ENCODE measurements at regions not wholly inside any gene's neighbourhood (a gene's known extent, or its start where the extent isn't known, plus 50 kb on each side); places are given as distances from the start of the nearest gene placed in this dataset.

- Histone ChIP-seq H3K18ac (ENCODE audit: low read length) (no peak overlapping the region), H2BK12ac (ENCODE audit: low read length) (peak overlapping the region; percentile 77), H3K4ac (ENCODE audit: low read depth, low read length) (no peak overlapping the region), H2AK5ac (ENCODE audit: low read length) (no peak overlapping the region), H3K4me3 (ENCODE audit: low read depth, low read length) (no peak overlapping the region), H3K27me3 (ENCODE audit: insufficient read depth, low read length) (no peaks in the 10 kb centered on the region), H3K14ac (ENCODE audit: low read length) (no peak overlapping the region), H3K9ac (ENCODE audit: low read length) (no peak overlapping the region), H2AFZ (ENCODE audit: insufficient read depth, low read length, poor library complexity) (no peak overlapping the region), H4K12ac (ENCODE audit: low read depth, low read length) (no peak overlapping the region), H4K91ac (ENCODE audit: low read depth, low read length) (no peak overlapping the region), H2BK5ac (ENCODE audit: low read depth, low read length, poor library complexity) (no peak overlapping the region), H3K36me3 (ENCODE audit: control insufficient read depth in 1 of 2, insufficient read depth in 2 of 2, low read length in 2 of 2) (no peaks in the 10 kb centered on the region), H3K4me2 (ENCODE audit: low read length) (no peak overlapping the region), H3K9me3 (ENCODE audit: insufficient read depth, low read depth, low read length) (no peaks in the 10 kb centered on the region), H3K27ac (ENCODE audit: low read depth, low read length) (peak overlapping the region; percentile 75), H3K79me2 (ENCODE audit: control insufficient read depth, insufficient read depth, low read length, poor library complexity) (no peaks in the 10 kb centered on the region), H2BK120ac (ENCODE audit: insufficient read depth, low read length, poor library complexity) (no peak overlapping the region), H3K79me1 (ENCODE audit: low read length) (no peaks in the 10 kb centered on the region), H3K4me1 (ENCODE audit: control insufficient read depth in 1 of 2, insufficient read depth in 2 of 2, low read length in 2 of 2) (peaks cover 8 to 16% of the 10 kb centered on the region in 2 experiments), H4K8ac (ENCODE audit: low read depth, low read length) (no peak overlapping the region), H3K23ac (ENCODE audit: low read length) (no peak overlapping the region)
- peak in 1 of 2 donors; percentile 66 for DNase-seq
- WGBS (ENCODE audit: extremely low coverage, insufficient coverage, insufficient read length): no CpG with 5 or more reads among the region's 6 CpGs
Measured at GRCh38 chr10:15462253-15462897, 91.3 kb upstream of the FAM171A1 start.

- H3K79me1 ChIP-seq (ENCODE audit: low read length): no peaks in the 10 kb centered on the region
- peak; percentile 73 to 83 for DNase-seq
- no peak overlapping the region for H3K4me3 ChIP-seq (ENCODE audit: low read depth, low read length)
- no peaks in the 10 kb centered on the region for H3K9me3 ChIP-seq (ENCODE audit: insufficient read depth, low read depth, low read length)
- whole genome bisulfite sequencing (ENCODE audit: extremely low coverage, insufficient coverage, insufficient read length): no CpG with 5 or more reads among the region's 9 CpGs
- peak overlapping the region; percentile 77 for H3K27ac ChIP-seq (ENCODE audit: low read depth, low read length)
- no peak overlapping the region for H4K91ac ChIP-seq (ENCODE audit: low read depth, low read length)
- H2AFZ ChIP-seq (ENCODE audit: insufficient read depth, low read length, poor library complexity): no peak overlapping the region
- H3K4me2 ChIP-seq (ENCODE audit: low read length): peak overlapping the region; percentile 15
- H2BK120ac ChIP-seq (ENCODE audit: insufficient read depth, low read length, poor library complexity): no peak overlapping the region
- no peak overlapping the region for H4K8ac ChIP-seq (ENCODE audit: low read depth, low read length)
- no peaks in the 10 kb centered on the region for H3K79me2 ChIP-seq (ENCODE audit: control insufficient read depth, insufficient read depth, low read length, poor library complexity)
- H2BK5ac ChIP-seq (ENCODE audit: low read depth, low read length, poor library complexity): peak overlapping the region; percentile 6
- H3K14ac ChIP-seq (ENCODE audit: low read length): no peak overlapping the region
- H2AK5ac ChIP-seq (ENCODE audit: low read length): no peak overlapping the region
- H3K4me1 ChIP-seq (ENCODE audit: control insufficient read depth in 1 of 2, insufficient read depth in 2 of 2, low read length in 2 of 2): peaks cover 8 to 16% of the 10 kb centered on the region in 2 experiments
- H4K12ac ChIP-seq (ENCODE audit: low read depth, low read length): no peak overlapping the region
- peak overlapping the region; percentile 12 for H2BK12ac ChIP-seq (ENCODE audit: low read length)
- H3K18ac ChIP-seq (ENCODE audit: low read length): no peak overlapping the region
- no peak overlapping the region for H3K23ac ChIP-seq (ENCODE audit: low read length)
- H3K27me3 ChIP-seq (ENCODE audit: insufficient read depth, low read length): no peaks in the 10 kb centered on the region
- H3K9ac ChIP-seq (ENCODE audit: low read length): no peak overlapping the region
- no peaks in the 10 kb centered on the region for H3K36me3 ChIP-seq (ENCODE audit: control insufficient read depth in 1 of 2, insufficient read depth in 2 of 2, low read length in 2 of 2)
- no peak overlapping the region for H3K4ac ChIP-seq (ENCODE audit: low read depth, low read length)
Measured at GRCh38 chr10:15461353-15462108, 90.4 kb upstream of the FAM171A1 start.

- Histone ChIP-seq H3K4me2 (ENCODE audit: low read length) (no peak overlapping the region), H3K79me2 (ENCODE audit: control insufficient read depth, insufficient read depth, low read length, poor library complexity) (no peaks in the 10 kb centered on the region), H3K4ac (ENCODE audit: low read depth, low read length) (no peak overlapping the region), H4K12ac (ENCODE audit: low read depth, low read length) (no peak overlapping the region), H3K23ac (ENCODE audit: low read length) (no peak overlapping the region), H3K36me3 (ENCODE audit: control insufficient read depth in 1 of 2, insufficient read depth in 2 of 2, low read length in 2 of 2) (no peaks in the 10 kb centered on the region), H3K27ac (ENCODE audit: low read depth, low read length) (peak overlapping the region; percentile 77), H2AFZ (ENCODE audit: insufficient read depth, low read length, poor library complexity) (no peak overlapping the region), H3K9ac (ENCODE audit: low read length) (no peak overlapping the region), H2AK5ac (ENCODE audit: low read length) (no peak overlapping the region), H3K18ac (ENCODE audit: low read length) (no peak overlapping the region), H3K4me1 (ENCODE audit: control insufficient read depth in 1 of 2, insufficient read depth in 2 of 2, low read length in 2 of 2) (peaks cover 8 to 16% of the 10 kb centered on the region in 2 experiments), H3K27me3 (ENCODE audit: insufficient read depth, low read length) (no peaks in the 10 kb centered on the region), H3K14ac (ENCODE audit: low read length) (no peak overlapping the region), H4K91ac (ENCODE audit: low read depth, low read length) (peak overlapping the region; percentile 69), H3K9me3 (ENCODE audit: insufficient read depth, low read depth, low read length) (no peaks in the 10 kb centered on the region), H2BK120ac (ENCODE audit: insufficient read depth, low read length, poor library complexity) (peak overlapping the region; percentile 59), H3K4me3 (ENCODE audit: low read depth, low read length) (no peak overlapping the region), H2BK5ac (ENCODE audit: low read depth, low read length, poor library complexity) (no peak overlapping the region), H4K8ac (ENCODE audit: low read depth, low read length) (no peak overlapping the region), H3K79me1 (ENCODE audit: low read length) (no peaks in the 10 kb centered on the region), H2BK12ac (ENCODE audit: low read length) (peak overlapping the region; percentile 46)
- WGBS (ENCODE audit: extremely low coverage, insufficient coverage, insufficient read length): no CpG with 5 or more reads among the region's 3 CpGs
- no peak for DNase-seq
Measured at GRCh38 chr10:15460661-15461060, 89.6 kb upstream of the FAM171A1 start.

- Histone ChIP-seq H3K79me2 (ENCODE audit: control insufficient read depth, insufficient read depth, low read length, poor library complexity) (no peaks in the 10 kb centered on the region), H3K18ac (ENCODE audit: low read length) (no peak overlapping the region), H3K4me3 (ENCODE audit: low read depth, low read length) (no peak overlapping the region), H4K91ac (ENCODE audit: low read depth, low read length) (no peak overlapping the region), H3K23ac (ENCODE audit: low read length) (no peak overlapping the region), H3K4me1 (ENCODE audit: control insufficient read depth in 1 of 2, insufficient read depth in 2 of 2, low read length in 2 of 2) (peaks cover 8 to 10% of the 10 kb centered on the region in 2 experiments), H3K4ac (ENCODE audit: low read depth, low read length) (no peak overlapping the region), H3K36me3 (ENCODE audit: control insufficient read depth in 1 of 2, insufficient read depth in 2 of 2, low read length in 2 of 2) (no peaks in the 10 kb centered on the region), H2BK120ac (ENCODE audit: insufficient read depth, low read length, poor library complexity) (no peak overlapping the region), H3K27me3 (ENCODE audit: insufficient read depth, low read length) (no peaks in the 10 kb centered on the region), H3K14ac (ENCODE audit: low read length) (no peak overlapping the region), H2BK5ac (ENCODE audit: low read depth, low read length, poor library complexity) (no peak overlapping the region), H3K9me3 (ENCODE audit: insufficient read depth, low read depth, low read length) (no peaks in the 10 kb centered on the region), H3K79me1 (ENCODE audit: low read length) (no peaks in the 10 kb centered on the region), H3K9ac (ENCODE audit: low read length) (no peak overlapping the region), H3K27ac (ENCODE audit: low read depth, low read length) (no peak overlapping the region), H2AK5ac (ENCODE audit: low read length) (no peak overlapping the region), H2BK12ac (ENCODE audit: low read length) (no peak overlapping the region), H4K12ac (ENCODE audit: low read depth, low read length) (no peak overlapping the region), H3K4me2 (ENCODE audit: low read length) (no peak overlapping the region), H2AFZ (ENCODE audit: insufficient read depth, low read length, poor library complexity) (no peak overlapping the region), H4K8ac (ENCODE audit: low read depth, low read length) (no peak overlapping the region)
- no peak for DNase-seq
- no CpG with 5 or more reads among the region's 1 CpG for WGBS (ENCODE audit: extremely low coverage, insufficient coverage, insufficient read length)
Measured at GRCh38 chr10:15459218-15459617, 88.1 kb upstream of the FAM171A1 start.
